ENCODE measurements at regions not wholly inside any gene's neighbourhood (a gene's known extent, or its start where the extent isn't known, plus 50 kb on each side); places are given as distances from the start of the nearest gene placed in this dataset.

GRCh38 chr1:115499253-115499652, 142.5 kb upstream of the VANGL1 start:
- Histone ChIP-seq H3K27me3 (ENCODE audit: control insufficient read depth, insufficient read depth, low read length) (no peaks in the 10 kb centered on the region), H3K4me3 (ENCODE audit: low read depth, low read length) (no peak overlapping the region), H3K9me3 (ENCODE audit: control insufficient read depth, insufficient read depth, low read length) (no peaks in the 10 kb centered on the region), H3K27ac (ENCODE audit: low read depth, low read length) (no peak overlapping the region)
- TF ChIP-seq, protein P1, sequence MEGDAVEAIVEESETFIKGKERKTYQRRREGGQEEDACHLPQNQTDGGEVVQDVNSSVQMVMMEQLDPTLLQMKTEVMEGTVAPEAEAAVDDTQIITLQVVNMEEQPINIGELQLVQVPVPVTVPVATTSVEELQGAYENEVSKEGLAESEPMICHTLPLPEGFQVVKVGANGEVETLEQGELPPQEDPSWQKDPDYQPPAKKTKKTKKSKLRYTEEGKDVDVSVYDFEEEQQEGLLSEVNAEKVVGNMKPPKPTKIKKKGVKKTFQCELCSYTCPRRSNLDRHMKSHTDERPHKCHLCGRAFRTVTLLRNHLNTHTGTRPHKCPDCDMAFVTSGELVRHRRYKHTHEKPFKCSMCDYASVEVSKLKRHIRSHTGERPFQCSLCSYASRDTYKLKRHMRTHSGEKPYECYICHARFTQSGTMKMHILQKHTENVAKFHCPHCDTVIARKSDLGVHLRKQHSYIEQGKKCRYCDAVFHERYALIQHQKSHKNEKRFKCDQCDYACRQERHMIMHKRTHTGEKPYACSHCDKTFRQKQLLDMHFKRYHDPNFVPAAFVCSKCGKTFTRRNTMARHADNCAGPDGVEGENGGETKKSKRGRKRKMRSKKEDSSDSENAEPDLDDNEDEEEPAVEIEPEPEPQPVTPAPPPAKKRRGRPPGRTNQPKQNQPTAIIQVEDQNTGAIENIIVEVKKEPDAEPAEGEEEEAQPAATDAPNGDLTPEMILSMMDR (IDR thresholded peaks at IDR 0.05; ENCODE audit: low read depth, low read length), result no peak
- ChIA-PET CTCF (interaction anchor here (1.1 to 1.5 kb wide), 2 partner anchors 7 to 96 kb away, joined by 3 read pairs; no protein-coding TSS in a partner anchor), POLR2A (no interaction called here)
- DNase-seq (ENCODE audit: low read depth, low spot score), result no peak

GRCh38 chr1:115496904-115497527, 144.8 kb upstream of the VANGL1 start:
- POLR2A ChIA-PET, result no interaction called here
- H3K27ac ChIP-seq (ENCODE audit: low read depth, low read length), result no peak overlapping the region
- CTCF ChIA-PET, result no interaction called here
- H3K4me3 ChIP-seq (ENCODE audit: low read depth, low read length), result no peak overlapping the region
- no peaks in the 10 kb centered on the region for H3K9me3 ChIP-seq (ENCODE audit: control insufficient read depth, insufficient read depth, low read length)
- DNase-seq (ENCODE audit: low read depth, low spot score), result no peak
- TF ChIP-seq, protein P1 (IDR thresholded peaks at IDR 0.05; ENCODE audit: low read depth, low read length), result no peak
- H3K27me3 ChIP-seq (ENCODE audit: control insufficient read depth, insufficient read depth, low read length), result no peaks in the 10 kb centered on the region

DNA sequence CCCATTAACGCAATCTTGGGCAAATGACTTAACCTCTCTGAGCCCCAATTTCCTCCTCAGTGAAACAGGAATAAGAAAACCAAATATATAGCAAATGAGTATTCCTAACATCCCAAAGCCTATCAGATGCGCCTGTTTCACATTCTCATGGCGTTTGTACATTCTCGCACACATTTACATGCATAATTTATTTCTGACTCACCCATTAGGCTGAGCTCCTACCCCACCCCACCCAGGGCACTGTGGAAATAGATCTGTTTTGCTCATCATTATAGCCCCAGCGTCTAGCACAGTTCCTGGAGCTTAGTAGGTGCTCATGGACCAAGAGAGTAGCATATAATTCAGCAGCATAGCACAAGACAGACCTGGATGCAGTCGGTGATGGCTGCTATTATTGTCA, 146.1 kb upstream of the VANGL1 start:
- TF ChIP-seq, protein P1 (IDR thresholded peaks at IDR 0.05; ENCODE audit: low read depth, low read length), result no peak
- ChIA-PET CTCF (interaction anchor here (1.0 to 1.4 kb wide), 3 partner anchors 26 to 357 kb away, joined by 3 to 7 read pairs (median 3); no protein-coding TSS in a partner anchor), POLR2A (no interaction called here)
- Histone ChIP-seq H3K27ac (ENCODE audit: low read depth, low read length) (peak overlapping the region; percentile 12), H3K9me3 (ENCODE audit: control insufficient read depth, insufficient read depth, low read length) (no peaks in the 10 kb centered on the region), H3K4me3 (ENCODE audit: low read depth, low read length) (no peak overlapping the region), H3K27me3 (ENCODE audit: control insufficient read depth, insufficient read depth, low read length) (no peaks in the 10 kb centered on the region)
- no peak for DNase-seq (ENCODE audit: low read depth, low spot score)

GRCh38 chr1:115495111-115495510, 146.7 kb upstream of the VANGL1 start:
- TF ChIP-seq, protein P1 (IDR thresholded peaks at IDR 0.05; ENCODE audit: low read depth, low read length), result no peak
- Histone ChIP-seq H3K9me3 (ENCODE audit: control insufficient read depth, insufficient read depth, low read length) (no peaks in the 10 kb centered on the region), H3K4me3 (ENCODE audit: low read depth, low read length) (no peak overlapping the region), H3K27ac (ENCODE audit: low read depth, low read length) (no peak overlapping the region), H3K27me3 (ENCODE audit: control insufficient read depth, insufficient read depth, low read length) (no peaks in the 10 kb centered on the region)
- ChIA-PET POLR2A (no interaction called here), CTCF (interaction anchor here (1.0 to 1.4 kb wide), 2 partner anchors 26 to 100 kb away, joined by 3 to 7 read pairs; no protein-coding TSS in a partner anchor)
- DNase-seq (ENCODE audit: low read depth, low spot score), result no peak

GRCh38 chr1:115493834-115494233, 147.9 kb upstream of the VANGL1 start:
- no peak overlapping the region for H3K4me3 ChIP-seq (ENCODE audit: low read depth, low read length)
- POLR2A ChIA-PET, result no interaction called here
- H3K27me3 ChIP-seq (ENCODE audit: control insufficient read depth, insufficient read depth, low read length), result no peaks in the 10 kb centered on the region
- CTCF ChIA-PET, result interaction anchor here (0.7 kb wide), 1 partner anchor 353 kb away, joined by 3 read pairs; no protein-coding TSS in a partner anchor
- TF ChIP-seq, protein P1 (IDR thresholded peaks at IDR 0.05; ENCODE audit: low read depth, low read length), result no peak
- no peaks in the 10 kb centered on the region for H3K9me3 ChIP-seq (ENCODE audit: control insufficient read depth, insufficient read depth, low read length)
- no peak for DNase-seq (ENCODE audit: low read depth, low spot score)
- no peak overlapping the region for H3K27ac ChIP-seq (ENCODE audit: low read depth, low read length)

All from AG04450 (cell line).